ENCODE measurements at regions not wholly inside any gene's neighbourhood (a gene's known extent, or its start where the extent isn't known, plus 50 kb on each side); places are given as distances from the start of the nearest gene placed in this dataset.

- TF ChIP-seq POLR2A (IDR thresholded peaks at IDR 0.05) (no peak), CTCF (IDR thresholded peaks at IDR 0.05) (no peak)
- H3K4me3 ChIP-seq (ENCODE audit: low read depth, poor library complexity, severe bottlenecking) = no peak overlapping the region
- DNase-seq (ENCODE audit: low spot score in 2 of 2) = no peak
- intact Hi-C loops (cut with DNase I; ENCODE audit: low total_unique reads) = no loop called here
These were observed 581.6 kb upstream of the SGCG start for GRCh38 chr13:22599156-22599555.

GRCh38 chr13:22618002-22618401 is 562.8 kb upstream of the SGCG start:
- no peak for DNase-seq (ENCODE audit: low spot score in 2 of 2)
- intact Hi-C loops (cut with DNase I; ENCODE audit: low total_unique reads) = no loop called here
- 83 to 88% methylated on average over 3 of the region's 3 CpGs for WGBS, 2 donors

DNA sequence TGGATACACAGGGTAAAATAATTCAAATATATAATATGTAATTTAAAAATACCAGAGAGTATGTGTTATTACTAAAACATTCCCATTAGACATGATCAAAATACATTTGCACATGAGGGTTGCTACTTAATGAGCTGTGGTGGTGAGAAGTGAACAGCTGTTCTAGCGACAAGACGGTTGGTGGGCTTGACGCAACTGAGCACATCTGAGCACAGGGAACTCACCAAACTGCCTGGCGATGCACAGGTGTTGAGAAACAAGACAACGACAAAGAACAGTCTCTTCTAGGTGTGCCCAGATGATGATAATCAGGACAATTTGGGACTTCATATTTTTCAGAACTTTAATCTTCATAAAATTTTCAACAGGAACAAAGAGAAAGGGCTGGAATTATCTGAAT is 555.1 kb upstream of the SGCG start:
- TF ChIP-seq CTCF (IDR thresholded peaks at IDR 0.05) = no peak
- TF ChIP-seq POLR2A (IDR thresholded peaks at IDR 0.05) = no peak
- WGBS, 2 donors = 93 to 94% methylated on average over 5 of the region's 5 CpGs
- intact Hi-C loops (cut with DNase I; ENCODE audit: low total_unique reads) = no loop called here
- H3K4me3 ChIP-seq (ENCODE audit: low read depth, poor library complexity, severe bottlenecking) = no peak overlapping the region
- no peak for DNase-seq (ENCODE audit: low spot score in 2 of 2)

More at GRCh38 chr13:22618002-22618401, 562.8 kb upstream of the SGCG start:
- H3K4me3 ChIP-seq (ENCODE audit: low read depth, poor library complexity, severe bottlenecking) = no peak overlapping the region
- TF ChIP-seq POLR2A (IDR thresholded peaks at IDR 0.05) = no peak
- no peak for TF ChIP-seq CTCF (IDR thresholded peaks at IDR 0.05)

DNA sequence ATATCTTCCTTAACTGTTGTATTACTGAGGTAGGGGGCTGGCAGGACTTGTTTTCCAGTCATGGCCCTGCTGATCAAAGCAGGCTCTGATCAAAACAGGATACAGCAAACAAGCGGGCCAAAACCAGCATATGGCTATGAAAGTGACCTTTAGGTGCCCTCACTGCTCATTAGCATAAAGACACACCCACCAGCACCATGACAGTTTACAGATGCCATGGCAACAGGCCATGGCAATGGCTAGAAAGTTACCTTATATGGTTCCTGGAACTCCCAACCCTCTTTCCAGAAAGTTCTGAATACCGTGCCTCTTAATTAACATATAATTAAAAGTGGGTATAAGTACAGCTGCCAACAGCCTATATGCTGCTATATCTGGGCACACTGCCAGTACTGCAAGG is 551.4 kb upstream of the SGCG start:
- intact Hi-C loops (cut with DNase I; ENCODE audit: low total_unique reads) = no loop called here
- H3K4me3 ChIP-seq (ENCODE audit: low read depth, poor library complexity, severe bottlenecking) = no peak overlapping the region
- WGBS, 2 donors = 61 to 64% methylated on average over 2 of the region's 2 CpGs
- DNase-seq (ENCODE audit: low spot score in 2 of 2) = no peak
- TF ChIP-seq CTCF (IDR thresholded peaks at IDR 0.05) = no peak
- no peak for TF ChIP-seq POLR2A (IDR thresholded peaks at IDR 0.05)

GRCh38 chr13:22642088-22642487 is 538.7 kb upstream of the SGCG start:
- no peak for DNase-seq (ENCODE audit: low spot score in 2 of 2)
- TF ChIP-seq POLR2A (IDR thresholded peaks at IDR 0.05) (no peak), CTCF (IDR thresholded peaks at IDR 0.05) (no peak)
- H3K4me3 ChIP-seq (ENCODE audit: low read depth, poor library complexity, severe bottlenecking) = no peak overlapping the region
- 91 to 95% methylated on average over 4 to 8 of the region's 8 CpGs for WGBS, 2 donors
- intact Hi-C loops (cut with DNase I; ENCODE audit: low total_unique reads) = no loop called here

GRCh38 chr13:22644941-22645340 is 535.8 kb upstream of the SGCG start:
- DNase-seq (ENCODE audit: low spot score in 2 of 2) = no peak
- TF ChIP-seq POLR2A (IDR thresholded peaks at IDR 0.05) = no peak
- TF ChIP-seq CTCF (IDR thresholded peaks at IDR 0.05) = no peak
- WGBS, 2 donors = 55 to 75% methylated on average over 4 of the region's 4 CpGs
- H3K4me3 ChIP-seq (ENCODE audit: low read depth, poor library complexity, severe bottlenecking) = no peak overlapping the region
- intact Hi-C loops (cut with DNase I; ENCODE audit: low total_unique reads) = no loop called here

Measured in lower leg skin (tissue), 4 donors.